ENCODE measurements at regions not wholly inside any gene's neighbourhood (a gene's known extent, or its start where the extent isn't known, plus 50 kb on each side); places are given as distances from the start of the nearest gene placed in this dataset.

DNA sequence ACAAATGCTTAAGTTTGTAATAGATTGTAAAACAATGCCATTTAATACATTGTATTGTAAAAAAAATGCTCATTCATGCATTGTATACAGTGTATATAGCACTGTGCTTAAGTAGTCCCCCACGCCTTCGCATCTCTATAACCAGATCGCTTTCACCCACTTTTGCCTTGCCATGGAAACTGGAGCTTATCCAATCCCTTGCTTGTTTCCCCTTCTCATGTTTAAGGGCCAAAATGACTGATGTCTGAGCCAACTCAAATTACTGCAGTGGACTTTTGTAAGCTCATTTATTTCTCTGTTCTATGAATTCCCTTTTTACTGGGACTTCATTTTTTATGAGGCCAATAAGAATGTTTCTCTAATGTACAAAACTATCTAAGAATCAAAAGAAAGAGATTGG, 730.9 kb upstream of the GJE1 start:
- TF ChIP-seq, protein P1, sequence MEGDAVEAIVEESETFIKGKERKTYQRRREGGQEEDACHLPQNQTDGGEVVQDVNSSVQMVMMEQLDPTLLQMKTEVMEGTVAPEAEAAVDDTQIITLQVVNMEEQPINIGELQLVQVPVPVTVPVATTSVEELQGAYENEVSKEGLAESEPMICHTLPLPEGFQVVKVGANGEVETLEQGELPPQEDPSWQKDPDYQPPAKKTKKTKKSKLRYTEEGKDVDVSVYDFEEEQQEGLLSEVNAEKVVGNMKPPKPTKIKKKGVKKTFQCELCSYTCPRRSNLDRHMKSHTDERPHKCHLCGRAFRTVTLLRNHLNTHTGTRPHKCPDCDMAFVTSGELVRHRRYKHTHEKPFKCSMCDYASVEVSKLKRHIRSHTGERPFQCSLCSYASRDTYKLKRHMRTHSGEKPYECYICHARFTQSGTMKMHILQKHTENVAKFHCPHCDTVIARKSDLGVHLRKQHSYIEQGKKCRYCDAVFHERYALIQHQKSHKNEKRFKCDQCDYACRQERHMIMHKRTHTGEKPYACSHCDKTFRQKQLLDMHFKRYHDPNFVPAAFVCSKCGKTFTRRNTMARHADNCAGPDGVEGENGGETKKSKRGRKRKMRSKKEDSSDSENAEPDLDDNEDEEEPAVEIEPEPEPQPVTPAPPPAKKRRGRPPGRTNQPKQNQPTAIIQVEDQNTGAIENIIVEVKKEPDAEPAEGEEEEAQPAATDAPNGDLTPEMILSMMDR (conservative IDR thresholded peaks at IDR 0.05; ENCODE audit: low read depth, low read length): no peak
- no peak for TF ChIP-seq EZH2 (IDR thresholded peaks at IDR 0.05; ENCODE audit: borderline replicate concordance, low read depth, low read length, poor library complexity, severe bottlenecking)

All from A673 (cell line).